ENCODE measurements at regions not wholly inside any gene's neighbourhood (a gene's known extent, or its start where the extent isn't known, plus 50 kb on each side); places are given as distances from the start of the nearest gene placed in this dataset.
"Not testable (repeated sequence)": the region's sequence is repeated elsewhere in the genome, so short reads cannot be mapped to it uniquely, and the experiment has no call there.

DNA sequence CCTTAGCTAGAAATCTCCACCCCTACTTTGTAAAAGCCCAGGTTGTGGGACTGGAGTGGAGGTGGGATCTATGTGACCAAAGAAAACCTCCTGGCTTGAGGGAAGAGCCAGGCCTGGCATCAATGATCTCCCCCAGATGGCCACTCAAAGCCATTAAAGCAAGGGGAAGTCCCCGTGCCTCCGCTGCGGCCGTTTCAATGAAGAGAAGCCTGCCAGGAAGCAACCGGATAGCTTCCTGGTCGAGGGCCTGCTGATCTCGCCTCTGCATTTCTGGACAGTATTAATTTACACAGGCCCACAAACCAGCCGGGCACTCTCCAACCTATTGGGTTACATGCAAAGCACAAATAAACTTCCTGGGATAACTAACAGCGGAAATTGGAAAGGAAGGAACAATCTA is 160.5 kb upstream of the MSX2 start:
- peaks cover 2 to 4% (median 2%) of the 10 kb centered on the region in 3 donors for H3K27me3 Mint-ChIP-seq (ENCODE audit: low read depth in 3 of 3)
- H3K9me3 Mint-ChIP-seq, result no peaks in the 10 kb centered on the region
- no peak overlapping the region for H3K4me3 Mint-ChIP-seq
- H3K4me1 Mint-ChIP-seq, result no peaks in the 10 kb centered on the region
- DNase-seq, result no peak
- H3K27ac Mint-ChIP-seq, result no peak overlapping the region
- no peaks in the 10 kb centered on the region for H3K36me3 Mint-ChIP-seq

GRCh38 chr5:174567506-174568141 is 156.8 kb upstream of the MSX2 start:
- no peaks in the 10 kb centered on the region for H3K9me3 Mint-ChIP-seq
- no peaks in the 10 kb centered on the region for H3K36me3 Mint-ChIP-seq
- no peak overlapping the region for H3K27ac Mint-ChIP-seq
- no peaks in the 10 kb centered on the region for H3K4me1 Mint-ChIP-seq
- H3K27me3 Mint-ChIP-seq (ENCODE audit: low read depth in 3 of 3), result peaks cover 1 to 8% (median 5%) of the 10 kb centered on the region in 3 donors
- no peak for DNase-seq
- no peak overlapping the region for H3K4me3 Mint-ChIP-seq

DNA sequence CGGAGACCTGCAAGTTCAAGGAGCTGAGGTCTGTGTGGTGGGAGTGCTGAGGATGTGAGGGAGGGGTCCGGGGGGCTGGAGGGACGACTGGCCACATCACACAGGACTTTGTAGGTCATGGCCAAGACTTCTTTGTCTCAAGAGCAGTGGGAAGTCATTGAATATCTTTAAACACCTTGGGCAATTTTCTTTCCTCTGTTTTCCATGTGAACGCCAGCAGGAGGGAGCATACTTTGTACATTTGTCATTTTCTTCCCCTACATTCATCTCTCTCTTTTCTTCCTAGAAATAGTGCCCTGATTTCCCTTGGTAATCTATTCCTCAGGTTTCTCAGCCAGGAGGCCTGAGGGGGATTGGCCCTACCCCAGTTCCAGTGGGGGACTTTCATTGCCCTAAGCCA is 153.7 kb upstream of the MSX2 start:
- Mint-ChIP-seq H3K9me3 (peaks cover 0 to 3% (median 0%) of the 10 kb centered on the region in 6 donors), H3K4me3 (no peak overlapping the region), H3K4me1 (no peaks in the 10 kb centered on the region), H3K27ac (no peak overlapping the region), H3K36me3 (no peaks in the 10 kb centered on the region), H3K27me3 (ENCODE audit: low read depth in 3 of 3) (peaks cover 1 to 6% (median 5%) of the 10 kb centered on the region in 3 donors)
- DNase-seq, result no peak

GRCh38 chr5:174571662-174572397 is 152.6 kb upstream of the MSX2 start:
- Mint-ChIP-seq H3K4me3 (no peak overlapping the region), H3K27me3 (ENCODE audit: low read depth in 3 of 3) (peaks cover 3 to 6% (median 4%) of the 10 kb centered on the region in 3 donors), H3K27ac (no peak overlapping the region), H3K4me1 (no peaks in the 10 kb centered on the region), H3K36me3 (no peaks in the 10 kb centered on the region), H3K9me3 (peaks cover 0 to 3% (median 0%) of the 10 kb centered on the region in 6 donors)
- DNase-seq, result no peak

DNA sequence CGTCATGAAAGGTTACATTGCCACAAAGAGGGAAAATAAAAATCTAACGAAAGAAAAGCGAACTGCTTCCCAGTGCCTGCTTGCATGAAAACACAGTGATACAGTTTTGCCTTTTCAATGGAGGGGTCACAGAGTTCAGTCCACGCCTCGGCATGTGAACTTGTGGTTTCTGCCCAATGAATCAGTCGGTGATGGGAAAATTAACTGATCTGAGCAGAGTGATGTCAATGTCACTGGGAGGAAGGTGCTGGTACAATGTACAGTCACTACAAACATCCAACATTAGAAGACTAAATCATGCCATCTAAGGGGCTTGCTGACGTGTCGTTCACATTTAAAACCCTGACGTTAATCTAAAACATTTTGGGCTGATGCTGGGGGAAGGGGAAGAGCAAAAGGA is 151.8 kb upstream of the MSX2 start:
- peaks cover 3 to 6% (median 4%) of the 10 kb centered on the region in 3 donors for H3K27me3 Mint-ChIP-seq (ENCODE audit: low read depth in 3 of 3)
- H3K4me1 Mint-ChIP-seq, result no peaks in the 10 kb centered on the region
- peaks cover 0 to 3% (median 0%) of the 10 kb centered on the region in 6 donors for H3K9me3 Mint-ChIP-seq

DNA sequence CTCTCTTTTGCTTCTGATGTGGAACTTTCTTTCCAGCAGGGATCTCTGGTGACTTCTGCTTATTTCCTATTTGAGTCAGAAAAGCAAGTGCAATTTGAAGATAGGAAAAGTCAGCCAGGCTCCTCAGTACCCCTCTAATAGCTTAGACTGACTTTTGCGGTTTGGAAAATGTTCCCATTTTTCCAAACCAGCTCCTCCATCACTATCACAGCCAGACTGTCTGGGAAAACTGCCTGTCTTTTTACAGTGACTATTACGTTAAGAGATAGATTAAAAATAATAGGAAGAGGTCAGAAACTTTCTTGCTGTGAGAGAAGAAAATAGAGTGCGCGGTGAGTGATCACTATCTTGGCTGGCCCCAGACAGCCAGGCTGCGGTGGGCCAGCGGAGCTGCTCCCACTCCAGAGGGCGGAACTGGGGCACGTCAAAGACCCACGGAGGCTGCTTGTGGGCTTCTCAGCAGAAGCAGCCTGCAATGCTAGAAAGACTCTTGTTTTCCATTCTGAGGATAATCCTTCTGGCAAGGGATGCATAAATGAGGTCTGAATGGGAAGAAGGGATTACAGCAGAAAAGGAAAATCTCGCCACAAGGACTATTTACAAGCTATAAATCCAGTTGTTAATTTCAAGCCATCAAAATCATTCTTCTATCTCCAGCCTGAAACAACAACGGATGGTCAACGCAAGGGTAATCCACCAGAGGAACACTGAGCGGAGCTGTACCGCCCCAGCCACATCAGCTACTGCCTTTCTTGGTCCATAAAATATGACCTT is 151.0 kb upstream of the MSX2 start:
- Mint-ChIP-seq H3K36me3 (no peaks in the 10 kb centered on the region), H3K4me3 (no peak overlapping the region), H3K27ac (no peak overlapping the region), H3K9me3 (peaks cover 0 to 3% (median 0%) of the 10 kb centered on the region in 6 donors), H3K27me3 (ENCODE audit: low read depth in 3 of 3) (peaks cover 4 to 7% (median 6%) of the 10 kb centered on the region in 3 donors), H3K4me1 (no peaks in the 10 kb centered on the region)
- DNase-seq, result no peak

More for the DNA sequence above, 151.8 kb upstream of the MSX2 start:
- Mint-ChIP-seq H3K4me3 (no peak overlapping the region), H3K36me3 (no peaks in the 10 kb centered on the region), H3K27ac (no peak overlapping the region)
- no peak for DNase-seq

- Mint-ChIP-seq H3K36me3 (no peaks in the 10 kb centered on the region), H3K9me3 (peaks cover 0 to 3% (median 0%) of the 10 kb centered on the region in 6 donors)
These were observed 149.3 kb upstream of the MSX2 start for GRCh38 chr5:174575043-174575442.

GRCh38 chr5:174576042-174576441 is 148.3 kb upstream of the MSX2 start:
- Mint-ChIP-seq H3K36me3 (no peaks in the 10 kb centered on the region), H3K27me3 (ENCODE audit: low read depth in 3 of 3) (peaks cover 0 to 6% (median 0%) of the 10 kb centered on the region in 3 donors), H3K9me3 (peaks cover 0 to 3% (median 0%) of the 10 kb centered on the region in 6 donors), H3K27ac (no peak overlapping the region), H3K4me1 (no peaks in the 10 kb centered on the region), H3K4me3 (no peak overlapping the region)
- no peak for DNase-seq

More at GRCh38 chr5:174575043-174575442, 149.3 kb upstream of the MSX2 start:
- DNase-seq, result no peak
- no peak overlapping the region for H3K27ac Mint-ChIP-seq
- no peak overlapping the region for H3K4me3 Mint-ChIP-seq
- H3K27me3 Mint-ChIP-seq (ENCODE audit: low read depth in 3 of 3), result peaks cover 4 to 6% (median 4%) of the 10 kb centered on the region in 3 donors
- no peaks in the 10 kb centered on the region for H3K4me1 Mint-ChIP-seq

- H3K4me1 Mint-ChIP-seq, result no peaks in the 10 kb centered on the region
- no peaks in the 10 kb centered on the region for H3K36me3 Mint-ChIP-seq
- H3K27me3 Mint-ChIP-seq (ENCODE audit: low read depth in 3 of 3), result peaks cover 3 to 6% (median 4%) of the 10 kb centered on the region in 3 donors
- no peak overlapping the region for H3K4me3 Mint-ChIP-seq
- no peak for DNase-seq
- H3K27ac Mint-ChIP-seq, result no peak overlapping the region
- H3K9me3 Mint-ChIP-seq, result peaks cover 0 to 12% (median 3%) of the 10 kb centered on the region in 6 donors
These were observed 142.9 kb upstream of the MSX2 start for GRCh38 chr5:174581479-174581878.

DNA sequence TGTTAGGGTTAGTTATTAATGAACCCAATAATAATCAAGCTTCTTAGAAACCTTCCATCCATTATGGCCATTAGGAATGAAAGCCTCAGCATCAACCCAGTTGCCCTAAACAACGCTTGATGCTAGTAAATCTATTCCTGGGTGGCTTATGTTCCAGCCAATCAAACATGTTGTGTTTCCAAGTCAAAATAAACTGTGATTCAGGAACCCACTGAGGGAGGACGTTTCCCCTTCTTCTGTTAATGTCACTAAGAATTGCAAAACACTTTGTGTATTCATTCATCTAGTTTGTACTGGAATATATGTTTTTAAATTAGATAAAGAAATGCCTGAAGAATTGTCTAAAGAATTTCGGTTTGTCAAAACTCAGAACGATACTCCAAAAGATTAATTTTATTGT is 142.5 kb upstream of the MSX2 start:
- H3K36me3 Mint-ChIP-seq, result no peaks in the 10 kb centered on the region
- H3K4me3 Mint-ChIP-seq, result no peak overlapping the region
- H3K9me3 Mint-ChIP-seq, result peaks cover 0 to 12% (median 3%) of the 10 kb centered on the region in 6 donors
- no peak for DNase-seq
- H3K27me3 Mint-ChIP-seq (ENCODE audit: low read depth in 3 of 3), result peaks cover 3 to 6% (median 4%) of the 10 kb centered on the region in 3 donors
- no peak overlapping the region for H3K27ac Mint-ChIP-seq
- H3K4me1 Mint-ChIP-seq, result no peaks in the 10 kb centered on the region

DNA sequence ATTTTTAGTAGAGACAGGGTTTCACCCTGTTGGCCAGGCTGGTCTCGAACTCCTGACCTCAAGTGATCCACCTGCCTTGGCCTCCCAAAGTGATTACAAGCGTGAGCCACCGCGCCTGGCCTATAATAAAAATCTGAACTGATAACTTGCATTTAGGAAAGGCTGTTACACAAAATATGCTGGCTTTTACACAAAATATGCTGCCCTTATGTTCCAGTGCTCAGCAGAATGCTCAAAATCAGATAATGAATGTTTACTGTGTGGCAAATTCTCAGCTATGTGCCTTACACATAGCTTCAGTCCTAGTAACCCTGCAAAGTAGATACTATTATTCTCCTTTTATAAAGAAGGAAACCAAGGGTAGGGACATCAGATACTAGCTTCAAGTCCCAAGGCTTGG is 141.3 kb upstream of the MSX2 start:
- Mint-ChIP-seq H3K4me1 (no peaks in the 10 kb centered on the region), H3K9me3 (peaks cover 0 to 12% (median 3%) of the 10 kb centered on the region in 6 donors), H3K27ac (no peak overlapping the region), H3K4me3 (no peak overlapping the region), H3K27me3 (ENCODE audit: low read depth in 3 of 3) (peaks cover 3 to 6% (median 3%) of the 10 kb centered on the region in 3 donors), H3K36me3 (no peaks in the 10 kb centered on the region)
- no peak for DNase-seq

DNA sequence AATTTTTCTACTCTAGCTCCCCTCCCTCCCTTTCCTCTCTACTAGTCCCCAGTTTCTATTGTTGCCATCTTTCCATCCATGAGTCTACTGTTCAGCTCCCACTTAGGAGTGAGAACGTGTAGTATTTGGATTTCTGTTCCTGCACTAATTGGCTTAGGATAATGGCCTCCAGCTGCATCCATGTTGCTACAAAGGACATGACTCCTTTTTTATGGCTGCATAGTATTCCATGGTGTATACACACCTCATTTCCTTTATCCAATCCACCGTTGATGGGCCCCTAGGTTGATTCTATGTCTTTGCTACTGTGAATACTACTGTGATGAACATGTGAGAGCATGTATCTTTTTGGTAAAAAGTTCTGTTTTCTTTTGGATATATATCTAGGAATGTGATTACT is 138.9 kb upstream of the MSX2 start:
- no peaks in the 10 kb centered on the region for H3K4me1 Mint-ChIP-seq
- H3K27ac Mint-ChIP-seq, result no peak overlapping the region
- no peak overlapping the region for H3K4me3 Mint-ChIP-seq
- H3K9me3 Mint-ChIP-seq, result peaks cover 0 to 12% (median 3%) of the 10 kb centered on the region in 6 donors
- no peaks in the 10 kb centered on the region for H3K36me3 Mint-ChIP-seq
- peaks cover 0 to 6% (median 3%) of the 10 kb centered on the region in 3 donors for H3K27me3 Mint-ChIP-seq (ENCODE audit: low read depth in 3 of 3)
- no peak for DNase-seq

DNA sequence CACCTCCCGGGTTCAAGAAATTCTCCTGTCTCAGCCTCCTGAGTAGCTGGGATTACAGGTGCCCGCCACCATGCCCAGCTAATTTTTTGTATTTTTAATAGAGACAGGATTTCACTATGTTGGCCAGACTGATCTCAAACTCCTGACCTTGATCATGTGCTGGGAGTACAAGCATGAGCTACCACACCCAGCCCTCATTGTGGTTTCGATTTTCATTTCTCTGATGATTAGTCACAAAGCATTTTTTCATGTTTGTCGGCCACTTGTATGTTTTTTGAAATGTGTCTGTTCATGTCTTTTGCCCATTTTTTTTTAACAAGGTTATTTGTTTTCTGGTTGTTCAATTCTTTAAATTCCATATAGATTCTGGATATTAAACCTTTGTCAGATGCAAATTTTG is 138.2 kb upstream of the MSX2 start:
- H3K4me3 Mint-ChIP-seq; H3K27me3 Mint-ChIP-seq (ENCODE audit: low read depth in 3 of 3); H3K36me3 Mint-ChIP-seq: not testable (repeated sequence)

GRCh38 chr5:174589011-174589410 is 135.4 kb upstream of the MSX2 start:
- no peak for DNase-seq
- Mint-ChIP-seq H3K9me3 (peaks cover 0 to 12% (median 1%) of the 10 kb centered on the region in 6 donors), H3K27ac (no peak overlapping the region), H3K36me3 (no peaks in the 10 kb centered on the region), H3K27me3 (ENCODE audit: low read depth in 3 of 3) (peaks cover 0 to 7% (median 0%) of the 10 kb centered on the region in 3 donors), H3K4me1 (no peaks in the 10 kb centered on the region), H3K4me3 (no peak overlapping the region)

More for the DNA sequence above, 138.2 kb upstream of the MSX2 start:
- H3K4me1 Mint-ChIP-seq, DNase-seq, H3K27ac Mint-ChIP-seq: not testable (repeated sequence)
- H3K9me3 Mint-ChIP-seq, result peaks cover 0 to 12% (median 3%) of the 10 kb centered on the region in 6 donors

Data from immature natural killer cell (primary cell).